ENCODE measurements at regions not wholly inside any gene's neighbourhood (a gene's known extent, or its start where the extent isn't known, plus 50 kb on each side); places are given as distances from the start of the nearest gene placed in this dataset.
"Not testable (repeated sequence)": the region's sequence is repeated elsewhere in the genome, so short reads cannot be mapped to it uniquely, and the experiment has no call there.

DNA sequence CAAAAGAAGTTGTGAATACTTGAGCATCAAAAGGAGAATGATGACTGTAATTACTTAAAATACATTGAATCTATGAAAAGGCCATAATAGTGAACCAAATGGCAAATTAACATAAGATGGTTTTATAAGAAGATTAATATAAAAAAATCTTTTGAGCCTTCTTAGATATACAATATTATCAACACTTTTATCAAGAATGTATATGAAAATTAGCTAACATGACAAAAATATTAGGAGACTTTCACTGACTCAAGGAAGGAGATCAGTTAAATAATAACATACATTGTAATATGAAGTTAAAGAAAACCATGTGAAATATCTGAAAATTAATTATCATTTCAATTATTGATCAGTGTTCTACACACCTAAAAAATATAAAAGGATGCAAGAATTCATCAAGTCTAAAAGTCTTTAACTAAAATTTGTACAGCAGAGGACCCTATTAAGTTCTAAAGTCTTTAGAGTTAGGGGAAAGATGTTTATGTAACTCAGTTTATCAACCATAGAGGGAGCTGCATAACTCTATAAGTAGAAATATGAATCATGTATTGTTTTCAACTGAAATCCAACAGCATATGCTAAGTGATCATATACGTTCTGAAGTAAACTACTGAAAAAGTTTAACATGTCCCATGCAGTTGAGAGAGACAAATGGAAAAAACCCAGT is 756.1 kb upstream of the MIR17HG start:
- no peak for DNase-seq

DNA sequence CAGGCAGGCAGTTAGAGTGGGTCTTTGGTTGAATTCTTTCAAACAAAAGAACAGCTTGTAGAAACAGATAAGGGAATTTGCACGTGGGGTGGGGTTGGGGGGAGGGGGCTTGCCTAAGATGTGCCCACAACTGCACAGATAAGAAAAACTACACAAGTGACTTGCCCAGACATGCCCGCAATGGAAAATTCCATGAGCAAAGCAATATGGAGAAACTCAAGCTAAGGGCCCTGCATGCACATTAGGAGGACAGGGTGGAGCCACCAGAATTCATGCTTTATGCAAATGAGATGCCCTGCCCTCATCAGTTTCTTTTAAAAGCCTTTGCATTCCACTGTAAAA is 755.6 kb upstream of the MIR17HG start:
- no peak for DNase-seq

- DNase-seq = no peak
These were observed 754.5 kb upstream of the MIR17HG start for GRCh38 chr13:90592943-90593342.

GRCh38 chr13:90594681-90595080 is 752.8 kb upstream of the MIR17HG start:
- DNase-seq = no peak

- no peak for DNase-seq
These were observed 741.8 kb upstream of the MIR17HG start for GRCh38 chr13:90605664-90606063.

GRCh38 chr13:90606921-90607320 is 740.6 kb upstream of the MIR17HG start:
- not testable (repeated sequence) for DNase-seq

GRCh38 chr13:90612391-90612790 is 735.1 kb upstream of the MIR17HG start:
- no peak for DNase-seq

DNA sequence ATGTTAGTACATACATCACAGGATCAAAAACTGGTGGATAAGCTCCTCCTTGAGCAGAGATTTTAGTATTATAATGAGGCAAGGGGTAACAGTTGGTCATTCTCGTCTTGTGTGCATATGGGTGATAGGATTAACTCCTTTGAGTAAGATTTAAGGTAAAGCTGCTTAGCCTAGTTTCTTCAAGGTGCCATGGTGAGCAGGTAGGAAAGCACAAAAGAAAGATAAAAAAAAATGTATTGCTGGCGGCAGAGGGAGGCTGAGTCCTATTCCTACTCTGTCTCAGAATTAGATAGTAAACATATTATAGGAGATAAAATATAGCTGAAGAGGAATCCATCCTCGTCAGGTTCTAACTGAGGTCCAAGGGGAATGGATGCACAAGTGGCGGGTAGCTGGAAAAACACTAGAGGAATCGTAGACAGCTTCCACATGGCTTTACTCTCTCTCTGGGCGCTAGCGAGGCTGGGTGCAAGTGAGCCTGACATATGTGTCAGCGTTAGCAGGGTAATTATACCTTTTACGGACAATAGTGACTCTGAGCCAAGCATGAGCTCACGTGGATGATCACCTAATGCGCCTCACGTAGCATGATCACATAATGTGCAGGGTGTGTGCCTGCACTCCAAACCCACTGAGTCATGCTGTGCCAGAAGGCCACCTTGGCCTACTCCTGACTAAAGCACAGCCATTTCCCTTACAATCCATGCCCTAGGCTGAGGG is 734.3 kb upstream of the MIR17HG start:
- no peak for DNase-seq

DNA sequence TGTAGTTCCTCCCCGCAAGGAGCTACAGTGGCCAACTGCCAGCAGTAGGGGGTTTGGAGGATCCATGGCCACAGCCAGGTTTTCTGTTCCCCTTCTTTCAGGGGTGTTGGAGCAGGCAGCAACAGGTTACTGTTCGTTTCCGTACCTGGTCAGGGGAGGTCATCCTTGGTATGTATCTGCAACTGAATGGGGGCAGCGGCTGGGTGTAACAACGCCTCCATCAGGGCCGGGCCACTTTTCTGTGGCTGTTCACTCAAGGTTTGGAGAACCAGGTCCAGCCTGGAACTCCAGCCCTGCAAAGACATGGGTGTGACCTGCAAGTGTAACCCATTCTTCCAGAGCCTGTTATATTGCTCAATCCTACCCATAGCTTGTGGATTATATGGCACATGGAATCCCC is 732.3 kb upstream of the MIR17HG start:
- no peak for DNase-seq

- no peak for DNase-seq
These were observed 731.7 kb upstream of the MIR17HG start for GRCh38 chr13:90615767-90616166.

GRCh38 chr13:90618133-90618532 is 729.4 kb upstream of the MIR17HG start:
- no peak for DNase-seq

- DNase-seq = no peak
These were observed 724.9 kb upstream of the MIR17HG start for GRCh38 chr13:90622541-90622940.

- no peak for DNase-seq
These were observed 724.0 kb upstream of the MIR17HG start for GRCh38 chr13:90623318-90624011.

- no peak for DNase-seq
These were observed 719.7 kb upstream of the MIR17HG start for GRCh38 chr13:90627813-90628212.

GRCh38 chr13:90628471-90628870 is 719.0 kb upstream of the MIR17HG start:
- no peak for DNase-seq

- no peak for DNase-seq
These were observed 716.8 kb upstream of the MIR17HG start for GRCh38 chr13:90630716-90631115.

- no peak for DNase-seq
These were observed 715.3 kb upstream of the MIR17HG start for GRCh38 chr13:90632184-90632583.

GRCh38 chr13:90633849-90634248 is 713.6 kb upstream of the MIR17HG start:
- DNase-seq = no peak

DNA sequence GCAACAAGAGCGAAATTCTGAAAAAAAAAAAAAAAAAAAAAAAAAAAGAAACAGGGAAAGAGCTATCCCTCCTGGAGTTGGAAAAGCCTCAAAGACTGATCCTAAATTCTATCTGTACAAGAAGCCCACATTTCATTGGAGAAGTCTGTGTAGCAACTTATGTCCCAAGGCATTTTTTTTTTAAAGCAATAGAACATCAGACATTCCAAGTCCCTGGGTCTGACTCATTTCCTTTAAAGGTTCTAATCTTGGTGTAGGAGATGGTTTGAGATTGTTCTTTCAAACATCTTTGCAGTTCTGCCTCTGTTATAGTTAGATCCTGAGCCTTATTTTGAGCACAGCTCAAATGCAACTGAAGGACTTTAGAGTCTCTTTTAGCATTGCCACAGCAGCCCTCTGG is 706.5 kb upstream of the MIR17HG start:
- no peak for DNase-seq

DNA sequence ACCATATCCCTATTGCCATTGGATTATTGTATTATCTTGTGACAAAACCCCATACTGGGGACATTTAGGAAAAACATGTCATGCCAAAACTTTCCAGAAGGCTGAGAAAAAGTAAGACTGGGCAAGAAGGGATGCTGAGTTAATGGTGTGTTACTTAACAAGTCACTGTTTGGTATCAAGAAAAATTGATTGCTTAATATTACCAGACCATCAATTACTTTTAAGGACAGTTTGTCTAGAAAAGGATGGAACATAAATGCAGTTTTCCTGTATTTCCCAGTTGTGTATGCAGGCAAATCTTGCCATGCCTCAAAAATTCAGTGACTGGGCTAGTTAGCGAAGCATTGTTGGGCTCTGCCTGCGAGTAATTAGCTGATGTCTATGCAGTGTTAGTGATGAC is 705.6 kb upstream of the MIR17HG start:
- DNase-seq = no peak

GRCh38 chr13:90645582-90645981 is 701.9 kb upstream of the MIR17HG start:
- no peak for DNase-seq

DNA sequence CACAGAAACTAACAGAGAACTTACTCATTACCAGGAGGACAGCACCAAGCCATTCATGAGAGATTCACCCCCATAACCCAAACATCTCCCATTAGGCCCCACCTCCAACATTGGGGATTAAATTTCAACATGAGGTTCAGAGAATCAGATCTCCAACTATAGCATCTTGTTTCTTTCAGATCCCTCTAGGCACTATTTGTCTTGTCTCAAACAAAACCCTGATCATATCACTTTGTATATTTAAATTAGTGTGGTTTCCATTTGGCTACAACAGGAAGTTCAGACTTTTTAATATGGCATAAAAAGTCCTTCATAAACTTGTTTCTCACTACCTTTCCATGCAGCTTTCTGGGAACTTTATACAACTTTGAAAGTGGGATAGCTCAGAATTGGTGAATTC is 699.0 kb upstream of the MIR17HG start:
- no peak for DNase-seq

DNA sequence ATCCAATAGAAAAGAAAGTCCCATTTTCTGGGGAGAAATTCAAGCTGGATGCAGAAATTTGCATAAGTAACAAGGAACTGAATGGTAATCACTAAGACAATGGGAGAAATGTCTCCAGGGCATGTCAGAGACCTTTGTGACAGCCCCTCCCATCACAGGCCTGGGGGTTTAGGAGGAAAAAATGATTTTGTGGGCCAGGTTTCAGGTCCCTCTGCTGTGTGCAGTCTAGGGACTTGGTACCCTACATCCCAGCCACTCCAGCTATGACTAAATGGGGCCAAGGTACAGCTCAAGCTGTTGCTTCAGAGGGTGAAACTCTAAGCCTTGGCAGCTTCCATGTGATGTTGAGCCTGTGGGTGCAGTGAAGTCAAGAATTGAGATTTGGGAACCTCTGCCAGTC is 695.5 kb upstream of the MIR17HG start:
- no peak for DNase-seq

- DNase-seq = no peak
These were observed 692.5 kb upstream of the MIR17HG start for GRCh38 chr13:90654970-90655369.
